ENCODE measurements at regions not wholly inside any gene's neighbourhood (a gene's known extent, or its start where the extent isn't known, plus 50 kb on each side); places are given as distances from the start of the nearest gene placed in this dataset.

DNA sequence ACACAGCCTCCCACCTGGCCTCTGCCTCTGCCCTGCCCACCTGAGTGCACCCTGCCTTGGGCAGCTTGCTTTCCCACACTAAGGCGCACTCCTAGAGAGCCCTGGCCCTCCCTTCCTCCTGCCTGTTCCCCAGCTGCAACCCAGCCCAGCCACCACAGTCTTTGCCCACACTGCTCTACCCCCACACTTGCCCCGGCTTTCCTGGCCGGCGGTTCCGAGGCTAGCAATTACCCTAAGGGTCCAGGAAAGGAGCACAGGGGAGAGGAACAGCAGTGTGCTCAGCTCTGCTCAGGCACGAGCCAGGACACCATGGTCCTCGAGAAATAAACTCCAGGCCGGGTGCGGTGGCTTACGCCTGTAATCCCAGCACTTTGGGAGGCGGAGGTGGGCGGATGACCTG, 237.8 kb upstream of the RAB6C start:
- no peak overlapping the region for H3K9ac ChIP-seq (ENCODE audit: low read length)
- no peaks in the 10 kb centered on the region for H3K36me3 ChIP-seq (replicated peaks; ENCODE audit: insufficient read depth, low read length)
- no peaks in the 10 kb centered on the region for H3K4me1 ChIP-seq (ENCODE audit: low read length)
- H4K20me1 ChIP-seq (ENCODE audit: insufficient read depth, low read length): no peaks in the 10 kb centered on the region
- no peak overlapping the region for H3K4me3 ChIP-seq (ENCODE audit: low read length)
- no peaks in the 10 kb centered on the region for H3K9me3 ChIP-seq (replicated peaks; ENCODE audit: insufficient read depth, low read length)
- no peaks in the 10 kb centered on the region for H3F3A ChIP-seq (ENCODE audit: insufficient read depth, low read length)
- TF ChIP-seq EZH2 (optimal IDR thresholded peaks at IDR 0.05; ENCODE audit: low read depth, low read length): no peak
- TF ChIP-seq, protein P1, sequence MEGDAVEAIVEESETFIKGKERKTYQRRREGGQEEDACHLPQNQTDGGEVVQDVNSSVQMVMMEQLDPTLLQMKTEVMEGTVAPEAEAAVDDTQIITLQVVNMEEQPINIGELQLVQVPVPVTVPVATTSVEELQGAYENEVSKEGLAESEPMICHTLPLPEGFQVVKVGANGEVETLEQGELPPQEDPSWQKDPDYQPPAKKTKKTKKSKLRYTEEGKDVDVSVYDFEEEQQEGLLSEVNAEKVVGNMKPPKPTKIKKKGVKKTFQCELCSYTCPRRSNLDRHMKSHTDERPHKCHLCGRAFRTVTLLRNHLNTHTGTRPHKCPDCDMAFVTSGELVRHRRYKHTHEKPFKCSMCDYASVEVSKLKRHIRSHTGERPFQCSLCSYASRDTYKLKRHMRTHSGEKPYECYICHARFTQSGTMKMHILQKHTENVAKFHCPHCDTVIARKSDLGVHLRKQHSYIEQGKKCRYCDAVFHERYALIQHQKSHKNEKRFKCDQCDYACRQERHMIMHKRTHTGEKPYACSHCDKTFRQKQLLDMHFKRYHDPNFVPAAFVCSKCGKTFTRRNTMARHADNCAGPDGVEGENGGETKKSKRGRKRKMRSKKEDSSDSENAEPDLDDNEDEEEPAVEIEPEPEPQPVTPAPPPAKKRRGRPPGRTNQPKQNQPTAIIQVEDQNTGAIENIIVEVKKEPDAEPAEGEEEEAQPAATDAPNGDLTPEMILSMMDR (IDR thresholded peaks at IDR 0.05; ENCODE audit: low read length): no peak
- TF ChIP-seq EZH2phosphoT487 (IDR thresholded peaks at IDR 0.05; ENCODE audit: low read length): no peak
- H3K4me2 ChIP-seq (ENCODE audit: low read depth, low read length): no peak overlapping the region
- H3K9me2 ChIP-seq (replicated peaks; ENCODE audit: insufficient read depth, low read length): no peaks in the 10 kb centered on the region
- H3K27ac ChIP-seq (ENCODE audit: low read length): no peak overlapping the region
- H3K27me3 ChIP-seq (replicated peaks; ENCODE audit: insufficient read depth, low read length): no peaks in the 10 kb centered on the region
- H2AFZ ChIP-seq (ENCODE audit: low read length): no peak overlapping the region
- H3K79me2 ChIP-seq (ENCODE audit: low read length): no peaks in the 10 kb centered on the region
- no peak for DNase-seq

GRCh38 chr2:129742415-129743180, 236.9 kb upstream of the RAB6C start:
- H3F3A ChIP-seq (ENCODE audit: insufficient read depth, low read length): no peaks in the 10 kb centered on the region

DNA sequence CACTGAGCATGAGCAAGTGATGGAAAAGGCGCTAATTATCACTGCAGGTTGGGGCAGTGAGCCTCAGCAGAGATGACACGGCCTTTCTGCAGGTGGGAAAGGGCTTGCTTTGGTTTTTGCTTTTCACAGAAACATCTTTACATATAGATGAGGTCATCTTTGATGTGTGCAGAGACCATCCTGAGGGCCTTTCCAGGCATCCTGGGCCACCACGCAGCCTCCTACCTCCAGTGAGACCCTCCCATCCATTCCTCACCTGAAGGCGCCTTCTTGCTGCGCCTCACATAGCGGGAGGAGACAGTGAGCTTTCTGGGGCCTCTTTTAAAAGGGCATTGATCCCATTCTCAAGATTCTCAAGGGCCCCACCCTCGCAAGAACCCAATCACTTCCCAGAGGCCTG, 235.3 kb upstream of the RAB6C start:
- Histone ChIP-seq H3K36me3 (replicated peaks; ENCODE audit: insufficient read depth, low read length) (no peaks in the 10 kb centered on the region), H3K9ac (ENCODE audit: low read length) (no peak overlapping the region), H3K9me2 (replicated peaks; ENCODE audit: insufficient read depth, low read length) (no peaks in the 10 kb centered on the region), H4K20me1 (ENCODE audit: insufficient read depth, low read length) (no peaks in the 10 kb centered on the region), H3K4me2 (ENCODE audit: low read depth, low read length) (no peak overlapping the region), H3K4me3 (ENCODE audit: low read length) (no peak overlapping the region), H2AFZ (ENCODE audit: low read length) (no peak overlapping the region), H3K9me3 (replicated peaks; ENCODE audit: insufficient read depth, low read length) (no peaks in the 10 kb centered on the region), H3K79me2 (ENCODE audit: low read length) (no peaks in the 10 kb centered on the region), H3K27ac (ENCODE audit: low read length) (no peak overlapping the region), H3K27me3 (replicated peaks; ENCODE audit: insufficient read depth, low read length) (no peaks in the 10 kb centered on the region), H3K4me1 (ENCODE audit: low read length) (no peaks in the 10 kb centered on the region), H3F3A (ENCODE audit: insufficient read depth, low read length) (no peaks in the 10 kb centered on the region)
- TF ChIP-seq EZH2 (optimal IDR thresholded peaks at IDR 0.05; ENCODE audit: low read depth, low read length) (no peak), EZH2phosphoT487 (IDR thresholded peaks at IDR 0.05; ENCODE audit: low read length) (no peak)
- TF ChIP-seq, protein P1 (IDR thresholded peaks at IDR 0.05; ENCODE audit: low read length): no peak
- DNase-seq: no peak

More at GRCh38 chr2:129742415-129743180, 236.9 kb upstream of the RAB6C start:
- H3K9ac ChIP-seq (ENCODE audit: low read length): no peak overlapping the region
- no peaks in the 10 kb centered on the region for H3K9me2 ChIP-seq (replicated peaks; ENCODE audit: insufficient read depth, low read length)
- no peaks in the 10 kb centered on the region for H3K4me1 ChIP-seq (ENCODE audit: low read length)
- no peaks in the 10 kb centered on the region for H3K27me3 ChIP-seq (replicated peaks; ENCODE audit: insufficient read depth, low read length)
- H2AFZ ChIP-seq (ENCODE audit: low read length): no peak overlapping the region
- H3K9me3 ChIP-seq (replicated peaks; ENCODE audit: insufficient read depth, low read length): no peaks in the 10 kb centered on the region
- no peak overlapping the region for H3K4me2 ChIP-seq (ENCODE audit: low read depth, low read length)
- DNase-seq: no peak
- H4K20me1 ChIP-seq (ENCODE audit: insufficient read depth, low read length): no peaks in the 10 kb centered on the region
- no peaks in the 10 kb centered on the region for H3K79me2 ChIP-seq (ENCODE audit: low read length)
- no peaks in the 10 kb centered on the region for H3K36me3 ChIP-seq (replicated peaks; ENCODE audit: insufficient read depth, low read length)
- TF ChIP-seq, protein P1 (IDR thresholded peaks at IDR 0.05; ENCODE audit: low read length): no peak
- TF ChIP-seq EZH2 (optimal IDR thresholded peaks at IDR 0.05; ENCODE audit: low read depth, low read length) (no peak), EZH2phosphoT487 (IDR thresholded peaks at IDR 0.05; ENCODE audit: low read length) (no peak)
- H3K4me3 ChIP-seq (ENCODE audit: low read length): no peak overlapping the region
- H3K27ac ChIP-seq (ENCODE audit: low read length): no peak overlapping the region
